G401.6 (cell line): ENCODE measurements at regions not wholly inside any gene's neighbourhood (a gene's known extent, or its start where the extent isn't known, plus 50 kb on each side); places are given as distances from the start of the nearest gene placed in this dataset.

Source experiments
- FAIRE-seq: peaks from 2 replicates; lab custom pipeline; 2012; peaks lifted over from hg19 to GRCh38; lab: Jason Lieb, UNC

DNA sequence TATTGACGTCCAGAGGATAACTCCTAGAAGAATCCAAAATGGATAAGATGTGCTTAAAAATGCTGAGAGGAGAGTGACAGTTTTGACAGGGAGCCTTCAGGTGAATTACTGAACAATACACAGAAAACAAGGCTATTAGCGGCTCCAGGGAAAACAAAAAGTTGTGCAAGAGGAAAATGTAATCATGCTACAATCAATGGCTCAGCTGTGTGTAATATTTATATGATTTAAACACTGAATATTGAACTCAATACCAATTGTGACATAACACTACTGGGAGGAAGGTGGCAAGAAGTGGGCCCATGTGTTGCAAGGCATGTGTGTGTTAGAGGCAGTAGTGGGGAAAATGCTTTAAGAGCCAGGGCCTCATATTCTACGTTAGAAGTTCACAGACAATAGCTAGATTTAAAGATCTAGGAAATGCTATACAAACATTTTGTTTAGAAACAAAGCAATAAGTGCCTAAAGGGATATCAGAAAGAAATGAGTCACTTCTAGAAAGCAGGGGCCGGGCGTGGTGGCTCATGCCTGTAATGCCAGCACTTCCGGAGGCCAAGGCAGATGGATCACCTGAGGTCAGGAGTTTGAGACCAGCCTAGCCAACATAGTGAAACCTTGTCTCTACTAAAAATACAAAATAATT lies 253.2 kb upstream of the IRX5 start:
- no peak for FAIRE-seq

DNA sequence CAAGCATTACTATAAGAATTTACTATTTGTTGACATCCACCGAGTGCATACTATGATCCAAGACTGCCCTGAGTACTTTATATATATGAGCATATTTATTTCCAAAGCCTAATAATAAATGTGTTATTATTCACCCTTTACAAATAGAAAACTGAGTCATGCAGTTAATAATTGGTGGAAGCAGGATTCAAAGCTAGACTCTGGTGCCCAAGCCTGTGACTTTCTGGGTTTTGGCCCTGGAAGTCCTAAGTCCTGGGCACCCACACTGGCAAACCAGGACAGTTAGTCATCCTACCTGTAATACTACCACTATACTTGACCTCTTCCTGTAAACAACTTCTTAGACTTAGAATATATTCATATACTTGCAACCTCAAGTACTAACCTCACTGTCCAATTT lies 257.4 kb upstream of the IRX5 start:
- no peak for FAIRE-seq

DNA sequence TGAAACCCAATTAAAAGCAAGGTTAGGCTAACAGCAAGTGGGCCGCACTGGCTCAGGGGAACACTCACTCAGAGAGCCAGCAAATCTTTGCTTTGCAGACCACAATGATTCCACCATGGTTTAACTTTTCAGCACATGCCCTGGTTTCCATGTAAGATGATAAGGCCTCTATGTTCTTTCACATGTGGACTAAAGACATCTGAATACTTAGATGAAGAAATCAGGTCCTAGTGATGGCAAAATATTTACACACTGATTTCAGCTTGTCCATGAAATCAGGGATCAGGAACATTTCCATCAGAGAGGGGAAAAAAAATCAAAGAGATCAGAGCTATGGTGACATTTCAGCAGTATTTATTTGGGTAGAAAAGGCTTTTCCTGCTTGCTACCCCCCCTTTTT lies 258.2 kb upstream of the IRX5 start:
- no peak for FAIRE-seq

DNA sequence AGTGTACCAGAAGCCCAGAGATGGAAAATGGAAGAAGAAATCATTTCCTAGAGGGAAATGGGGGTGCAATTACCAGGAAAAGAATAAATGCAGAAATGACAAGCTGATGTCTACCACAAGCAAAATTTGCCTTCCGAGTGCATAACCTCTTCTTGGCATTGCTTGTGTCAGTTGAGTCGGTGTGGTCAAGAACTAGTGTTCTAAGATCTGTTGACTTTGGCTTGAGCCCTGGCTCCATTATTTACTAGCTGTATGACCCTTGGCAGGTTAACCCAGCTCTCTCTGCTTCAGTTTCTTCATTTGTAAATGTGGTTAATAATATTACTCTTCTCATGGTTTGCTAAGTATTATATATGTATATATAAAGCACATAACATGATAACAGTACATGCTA lies 273.0 kb upstream of the IRX5 start:
- FAIRE-seq: no peak

DNA sequence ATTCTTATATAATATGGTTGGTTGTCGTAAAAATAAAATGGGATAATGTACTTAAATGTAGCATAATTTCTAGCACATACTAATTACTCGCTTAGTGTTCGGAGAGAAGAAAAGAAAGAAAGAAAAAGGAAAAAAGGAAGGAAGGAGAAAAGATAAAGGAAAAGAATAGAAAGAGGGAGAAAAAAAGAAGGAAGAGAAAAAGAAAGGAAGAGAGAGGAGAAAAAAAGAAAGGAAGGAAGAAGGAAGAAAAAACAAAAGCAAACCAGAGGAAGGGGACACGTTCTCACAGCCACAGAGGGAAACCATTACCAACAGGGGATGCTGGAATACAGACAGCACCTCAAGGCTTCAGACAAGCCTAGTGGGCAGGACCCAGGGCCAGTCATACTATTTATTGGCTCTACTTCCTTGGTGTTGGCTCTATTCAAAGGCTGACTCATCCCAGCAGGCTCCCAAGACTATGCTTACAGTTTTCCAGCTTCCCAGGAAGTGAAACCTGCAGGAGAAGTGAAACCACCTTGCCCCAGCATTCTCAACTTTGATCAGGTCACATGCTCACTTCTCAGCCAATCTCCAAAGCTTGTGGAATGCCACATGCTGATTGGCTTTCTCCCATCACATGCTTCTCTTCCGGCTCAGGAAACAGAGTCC lies 273.5 kb upstream of the IRX5 start:
- no peak for FAIRE-seq

DNA sequence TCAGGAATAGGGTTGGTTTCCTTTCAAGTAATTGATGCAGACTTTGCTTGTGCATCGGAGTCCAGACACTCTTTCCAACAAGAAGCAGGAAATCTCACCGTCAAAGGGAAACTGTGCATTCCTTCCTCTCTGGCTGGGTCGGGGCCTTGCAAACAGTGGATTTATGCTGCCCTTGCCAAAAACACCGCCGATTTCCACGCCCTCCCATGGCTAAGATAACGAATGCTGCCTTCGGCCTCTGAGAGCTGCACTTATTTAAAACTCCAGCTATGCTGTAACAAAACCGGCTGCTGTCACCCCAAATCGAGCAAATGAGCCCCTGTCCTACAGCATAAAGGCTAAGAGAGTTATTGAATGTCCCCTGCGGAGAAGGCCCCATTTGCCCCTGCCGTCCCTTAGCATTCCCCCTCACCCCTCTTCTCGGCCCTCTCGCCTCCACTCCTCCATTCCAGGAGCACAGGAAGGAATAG lies 275.5 kb upstream of the IRX5 start:
- FAIRE-seq: no peak

DNA sequence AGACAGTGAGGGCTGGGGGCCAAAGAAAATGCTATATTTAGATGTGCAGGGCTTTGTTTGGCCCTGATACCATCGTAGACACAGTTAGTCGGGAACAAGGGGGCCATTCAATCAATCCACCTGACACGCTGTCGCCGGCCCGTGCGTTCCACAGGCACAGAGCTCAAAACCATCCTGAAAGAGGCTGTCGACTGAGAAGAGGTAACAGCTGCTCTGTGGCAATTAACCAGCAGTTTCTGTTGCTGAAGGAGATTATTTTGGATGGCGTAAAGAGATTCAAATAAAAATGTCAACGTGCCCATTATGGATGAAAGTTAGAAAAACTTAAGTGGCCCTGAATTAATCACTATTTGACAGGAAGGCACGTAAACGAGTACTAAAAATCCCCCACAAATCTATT lies 276.2 kb upstream of the IRX5 start:
- FAIRE-seq: no peak

DNA sequence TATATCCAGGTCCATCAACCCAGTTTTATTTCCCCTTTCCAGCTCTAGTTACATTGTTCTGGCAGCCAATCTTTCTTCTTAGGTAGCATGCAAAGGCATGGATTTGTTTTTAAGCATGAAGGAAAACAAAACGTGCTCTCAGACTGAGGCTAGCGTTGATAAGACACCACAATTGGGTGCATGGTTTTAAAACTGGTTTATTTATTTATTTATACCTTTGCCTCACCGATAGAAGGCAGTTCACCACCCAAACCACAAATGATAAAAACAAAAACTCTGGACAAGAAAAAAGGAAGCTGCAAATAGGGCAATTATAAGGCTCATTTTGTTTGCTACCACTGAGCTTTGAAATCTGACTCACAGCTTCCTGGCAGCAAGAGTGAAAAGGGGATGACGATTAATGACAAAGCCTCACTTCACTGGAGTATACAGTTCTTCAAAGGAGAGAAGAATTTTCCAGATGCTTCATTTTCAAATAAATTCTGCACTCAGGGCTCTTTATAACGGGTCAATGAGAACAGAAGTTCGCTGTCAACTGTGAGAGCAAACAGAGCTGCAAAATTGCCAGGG lies 278.4 kb upstream of the IRX5 start:
- FAIRE-seq: no peak

DNA sequence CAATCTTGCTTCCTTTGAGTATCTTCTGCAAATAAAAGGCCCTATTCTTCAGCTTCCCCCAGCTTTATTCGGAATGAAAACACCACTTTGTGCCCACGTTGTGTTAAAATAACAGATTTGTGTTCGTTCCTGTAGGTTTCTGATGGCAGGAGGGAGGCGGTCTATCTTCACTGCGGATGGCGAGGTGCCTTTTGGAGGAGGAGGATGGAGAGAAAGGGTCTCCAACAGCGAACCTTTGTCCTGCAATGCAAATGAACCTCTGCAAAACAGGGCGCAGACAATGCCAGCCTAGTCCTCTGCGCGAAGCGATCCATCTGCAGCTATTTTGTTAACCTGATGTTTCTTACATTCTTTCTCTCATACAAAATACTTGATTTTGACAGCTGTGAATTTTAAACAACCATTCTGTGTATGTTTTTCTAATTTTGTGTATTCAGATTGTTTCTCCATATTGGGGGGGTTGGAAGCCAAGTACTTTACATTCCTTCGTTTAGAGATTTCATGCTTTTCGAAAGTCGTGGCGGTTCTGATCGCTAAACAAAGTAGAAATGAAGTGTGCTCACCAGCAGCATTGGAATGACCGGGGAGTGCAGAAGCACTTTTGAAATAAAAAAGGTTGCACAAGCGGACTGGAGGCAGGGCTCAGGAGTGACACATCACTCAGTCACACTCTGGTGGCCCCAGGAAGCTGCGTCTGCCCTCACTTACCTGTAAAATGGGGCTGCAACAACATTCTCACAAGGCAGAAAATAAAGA lies 279.0 kb upstream of the IRX5 start:
- no peak for FAIRE-seq

DNA sequence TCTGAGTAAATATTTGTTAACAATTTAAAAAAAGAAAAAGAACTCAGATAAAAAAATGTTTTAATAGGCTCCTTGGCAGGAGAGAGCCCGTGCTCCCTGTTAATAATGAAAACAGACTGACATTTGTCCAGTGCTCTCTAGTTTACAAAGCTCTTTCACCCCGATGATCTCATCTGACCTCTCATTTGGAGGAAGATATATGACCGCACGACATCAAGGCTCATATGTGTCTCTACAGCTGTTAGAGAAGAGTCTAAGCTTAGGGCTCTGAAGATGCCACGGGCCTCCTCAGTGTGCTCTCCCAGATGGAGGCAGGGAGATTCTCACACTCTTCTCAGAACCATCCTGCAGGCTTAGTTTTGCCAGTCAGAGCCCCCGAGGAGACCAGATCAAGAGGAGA lies 280.8 kb upstream of the IRX5 start:
- no peak for FAIRE-seq

DNA sequence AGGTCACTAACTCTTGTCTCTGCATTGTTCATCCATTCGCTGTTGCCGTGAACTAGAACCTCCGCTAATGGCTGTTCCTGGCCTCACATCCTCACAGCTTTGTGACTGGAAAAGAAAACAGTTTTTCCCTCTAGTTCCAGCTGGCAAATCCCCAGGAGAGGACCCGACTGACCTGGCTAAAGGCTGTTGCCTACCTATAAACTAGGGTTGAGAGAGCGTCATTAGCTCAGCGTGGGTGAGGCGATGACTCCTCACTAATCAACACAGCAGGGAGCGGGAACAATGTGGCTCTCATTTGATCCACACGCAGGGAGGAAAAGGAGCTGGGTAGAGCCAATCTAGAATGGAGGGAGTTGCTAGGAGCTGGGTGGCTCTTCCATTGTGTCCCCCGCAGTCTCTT lies 282.1 kb upstream of the IRX5 start:
- no peak for FAIRE-seq

DNA sequence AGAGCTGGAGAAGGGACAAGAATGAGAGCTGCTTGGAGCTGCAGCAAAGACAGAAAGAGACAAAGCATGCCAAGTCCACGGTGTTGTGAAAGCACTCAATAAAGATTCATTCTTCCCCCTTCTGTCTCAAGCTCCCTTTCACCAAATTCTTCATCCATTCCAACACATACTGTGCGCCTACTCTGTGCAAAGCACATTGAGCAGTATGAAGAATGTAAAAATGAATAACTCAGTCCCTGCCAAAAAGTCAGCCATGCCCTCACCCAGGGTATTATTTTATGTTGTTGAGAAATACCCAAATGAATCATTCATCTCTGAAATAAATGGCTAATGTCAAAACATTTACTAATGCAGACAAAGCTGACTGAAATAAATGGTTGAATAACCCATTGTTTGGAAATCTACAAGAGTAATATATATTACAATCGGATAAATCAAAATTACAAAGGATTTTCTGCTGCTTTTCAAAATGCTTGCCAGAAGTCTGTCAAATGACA lies 282.9 kb upstream of the IRX5 start:
- no peak for FAIRE-seq

DNA sequence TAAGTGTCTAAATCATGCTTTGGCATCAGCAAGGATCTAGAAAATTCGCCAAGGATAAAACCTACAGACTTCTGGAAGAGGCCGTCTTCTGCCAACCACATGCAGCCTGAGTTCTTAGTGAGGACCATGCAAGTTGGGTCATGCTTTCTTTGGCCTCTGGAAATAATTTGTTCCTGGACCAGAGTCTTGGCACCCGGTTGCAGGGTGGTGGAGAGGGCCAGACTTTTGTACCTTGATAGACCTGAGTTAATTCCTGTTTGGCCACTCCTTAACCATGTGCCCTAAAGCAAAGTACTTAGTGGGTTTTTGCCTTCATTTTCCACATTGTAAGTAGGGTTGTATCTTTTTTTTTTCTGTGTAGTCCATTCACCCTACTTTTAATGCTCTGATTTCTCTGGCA lies 283.4 kb upstream of the IRX5 start:
- no peak for FAIRE-seq

DNA sequence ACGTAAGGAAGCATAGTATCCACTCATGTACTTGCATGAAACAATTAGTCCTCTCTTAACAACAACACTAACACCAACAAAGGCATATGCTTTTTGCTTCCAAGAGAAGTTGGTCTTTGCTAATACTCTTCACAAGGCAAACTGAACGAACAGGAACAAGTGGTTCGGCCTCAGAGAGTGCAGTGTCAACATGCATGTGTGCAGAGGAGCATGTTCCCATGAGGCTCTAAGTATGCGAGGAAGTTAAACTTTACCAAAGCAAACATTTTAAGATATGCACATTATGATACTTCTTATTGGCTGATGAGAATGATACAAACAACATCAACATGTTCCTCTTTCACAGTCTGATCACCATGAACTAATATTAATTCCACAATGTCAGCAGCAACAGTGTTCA lies 285.3 kb upstream of the IRX5 start:
- no peak for FAIRE-seq

DNA sequence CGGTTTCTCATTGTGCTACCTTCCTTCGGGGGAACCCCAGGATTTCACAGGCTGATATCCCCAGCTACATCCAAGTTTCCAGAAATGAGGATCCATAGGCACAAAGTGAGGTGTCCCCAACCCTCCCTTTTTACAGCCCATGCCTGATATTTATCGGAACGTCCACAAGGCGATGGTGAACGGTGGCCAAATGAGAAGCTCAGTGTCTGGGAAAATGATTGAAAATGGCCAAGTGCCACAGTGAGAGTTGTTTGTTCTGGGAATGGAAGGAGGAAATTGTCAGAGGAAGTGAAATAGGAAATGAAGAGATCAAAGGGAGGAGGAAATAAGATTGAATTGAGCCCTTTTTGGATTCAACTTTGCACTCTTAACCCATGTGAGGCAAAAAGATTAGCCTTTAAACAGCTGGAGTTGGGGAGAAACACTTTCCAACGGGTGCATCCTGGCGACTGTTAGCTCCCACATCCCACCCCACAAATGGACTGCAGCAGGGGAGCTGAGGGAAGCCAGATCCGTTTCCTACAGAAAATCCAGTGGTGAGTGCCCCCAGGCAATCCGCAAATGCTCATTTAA lies 294.4 kb upstream of the IRX5 start:
- no peak for FAIRE-seq

DNA sequence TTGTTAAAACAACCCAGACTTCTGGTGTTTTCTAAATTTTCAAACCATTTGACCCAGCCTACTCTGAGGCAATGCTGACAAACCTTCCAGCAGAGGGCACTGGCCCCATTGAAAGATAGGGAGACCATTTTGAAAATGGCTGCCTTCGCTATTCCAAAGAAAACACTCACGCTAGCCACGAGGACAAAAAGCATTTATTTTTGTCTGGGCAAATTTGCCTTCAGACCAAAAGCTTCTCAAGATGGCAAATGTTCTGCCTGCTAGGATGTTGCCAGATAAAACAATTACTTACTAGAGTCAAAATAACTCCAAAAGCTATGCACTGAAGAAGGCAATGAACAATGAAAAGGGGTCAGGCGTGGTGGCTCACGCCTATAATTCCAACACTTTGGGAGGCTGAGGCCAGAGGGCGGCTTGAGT lies 296.7 kb upstream of the IRX5 start:
- no peak for FAIRE-seq

DNA sequence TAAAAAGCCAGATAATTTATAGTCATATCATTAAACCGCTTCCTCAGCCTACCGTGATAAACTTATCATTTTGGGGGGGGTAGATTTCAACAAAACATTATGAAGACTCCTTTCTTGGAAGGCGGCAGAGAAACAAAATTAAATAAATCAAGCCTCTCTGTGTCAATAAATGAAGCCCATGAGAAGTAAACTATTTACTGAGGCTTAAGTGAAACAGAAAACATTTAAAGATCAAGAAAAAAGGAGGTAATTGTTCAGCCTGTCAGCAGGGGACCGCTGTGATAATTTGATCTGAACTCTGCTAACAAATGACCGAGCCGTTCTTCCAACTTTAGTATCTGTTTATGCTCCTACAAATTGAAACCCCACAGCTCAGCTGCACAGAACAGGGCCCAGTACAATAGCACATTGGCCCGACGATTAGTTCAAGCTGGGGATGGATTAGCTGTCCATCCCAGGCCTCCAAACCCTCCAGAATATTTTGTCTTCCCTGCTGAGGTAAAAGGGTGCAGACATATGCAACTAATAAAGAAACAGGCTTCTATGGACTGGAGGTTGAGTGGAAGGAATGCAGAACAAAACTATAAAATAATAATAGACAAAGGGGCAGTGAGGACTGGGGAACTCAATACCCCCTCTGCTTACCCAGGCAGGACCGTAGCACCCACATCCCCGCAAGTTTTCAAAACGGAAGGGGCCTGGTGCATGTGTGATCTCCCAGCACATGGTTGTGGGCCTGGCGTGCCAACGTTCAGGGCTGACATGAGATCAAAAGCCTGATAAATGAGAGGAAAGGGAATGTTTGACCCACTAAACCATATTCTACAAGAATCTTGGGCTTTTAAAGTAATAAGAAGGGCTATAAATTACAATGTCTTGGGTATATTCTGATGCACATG lies 298.1 kb upstream of the IRX5 start:
- no peak for FAIRE-seq

DNA sequence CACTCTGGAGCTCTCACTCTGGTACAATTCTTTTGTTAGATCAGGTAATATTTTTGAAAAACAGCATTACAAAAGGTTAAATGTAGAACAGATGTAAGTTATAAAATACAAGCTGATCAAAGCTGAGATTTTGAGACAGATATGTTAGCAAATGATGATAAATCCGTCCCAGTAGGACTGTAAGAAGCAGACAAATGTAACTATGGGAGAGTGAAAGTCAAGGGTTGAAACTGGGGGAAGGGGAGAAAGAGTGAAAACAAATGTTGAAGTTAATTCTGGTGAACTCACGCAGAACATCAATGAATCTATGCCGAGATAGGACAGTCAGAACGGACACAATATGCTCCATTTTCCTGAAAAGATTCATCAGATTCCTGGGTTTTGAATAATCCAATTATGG lies 298.9 kb upstream of the IRX5 start:
- FAIRE-seq: no peak

DNA sequence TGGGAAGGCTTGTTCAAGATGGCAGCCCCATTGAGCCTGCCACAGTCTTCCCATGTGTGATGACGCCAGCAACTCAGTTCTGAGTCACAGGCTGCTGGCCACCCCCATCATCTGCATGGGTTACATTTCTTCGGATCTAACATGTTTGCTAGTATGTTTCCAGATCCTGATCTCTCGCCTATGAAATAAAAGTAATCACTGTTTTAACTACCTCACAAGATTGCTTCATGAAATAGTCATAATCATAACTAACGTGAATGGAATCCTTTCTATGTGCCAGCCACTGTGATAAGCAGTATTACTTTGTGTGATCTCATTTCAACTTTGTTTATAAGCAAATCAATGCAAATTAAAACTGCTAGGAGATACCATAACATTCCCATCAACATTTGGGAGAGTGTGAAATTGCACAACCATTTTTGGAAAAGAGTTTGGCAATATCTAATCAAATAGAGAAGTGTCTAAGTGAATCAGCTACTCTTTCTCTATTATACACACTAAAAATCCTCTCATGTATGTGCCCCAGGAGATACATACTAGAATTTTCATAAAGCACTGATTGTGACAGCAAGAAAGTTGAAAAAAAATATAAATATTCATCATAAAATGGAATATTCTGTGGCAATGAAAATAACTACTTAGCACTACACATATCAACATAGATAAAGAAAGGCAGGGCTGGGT lies 300.2 kb upstream of the IRX5 start:
- FAIRE-seq: no peak

DNA sequence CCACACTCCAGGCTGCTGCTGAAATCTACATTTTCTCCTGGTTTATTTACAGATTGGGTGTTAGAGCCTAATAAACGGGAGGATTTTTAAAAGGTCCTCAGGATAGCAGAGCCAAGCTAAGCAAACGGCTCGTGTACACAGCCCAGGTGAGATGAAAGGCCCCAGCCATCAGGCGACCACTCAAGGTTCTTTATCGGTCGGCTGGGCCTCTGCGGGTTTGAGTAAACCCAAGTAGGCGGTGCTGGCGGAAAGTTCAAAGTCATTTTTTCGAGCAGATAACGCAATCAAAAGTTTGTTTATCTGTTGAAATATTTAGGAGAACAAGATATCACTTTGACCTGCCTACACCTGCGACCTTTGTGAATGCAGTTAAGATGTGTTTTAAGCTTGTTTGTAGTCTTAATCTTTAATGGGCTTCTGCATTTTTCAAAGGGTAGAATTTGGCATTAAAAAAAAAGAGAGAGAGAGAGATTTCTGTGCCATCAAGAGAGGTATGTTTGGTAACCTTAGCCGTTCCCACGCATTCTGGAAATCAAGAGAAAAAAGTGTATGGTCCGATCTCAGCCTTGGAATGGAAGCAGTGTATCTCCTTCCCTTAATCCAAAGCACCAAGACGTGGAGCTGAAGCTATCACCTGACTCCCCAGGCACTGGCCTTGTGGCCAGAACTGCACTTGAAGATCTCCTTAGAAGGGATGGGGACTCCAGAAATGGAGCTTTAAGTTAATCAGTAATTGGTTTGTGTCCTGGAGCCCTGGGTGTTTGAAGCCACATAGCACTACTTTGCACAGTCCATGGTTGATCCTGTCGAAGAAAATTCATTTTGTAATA lies 301.7 kb upstream of the IRX5 start:
- no peak for FAIRE-seq
